ENCODE measurements at regions not wholly inside any gene's neighbourhood (a gene's known extent, or its start where the extent isn't known, plus 50 kb on each side); places are given as distances from the start of the nearest gene placed in this dataset.

GRCh38 chr5:33102551-33102950 lies 338.2 kb upstream of the TARS1 start:
- TF ChIP-seq CTCF (IDR thresholded peaks at IDR 0.05) = no peak
- TF ChIP-seq POLR2A (IDR thresholded peaks at IDR 0.05) = no peak
